ENCODE measurements at regions not wholly inside any gene's neighbourhood (a gene's known extent, or its start where the extent isn't known, plus 50 kb on each side); places are given as distances from the start of the nearest gene placed in this dataset.

- TF ChIP-seq EP300 (IDR thresholded peaks at IDR 0.05) (no peak), POLR2A (IDR thresholded peaks at IDR 0.05) (no peak)
- H3K27ac ChIP-seq, result no peak overlapping the region
- no peaks in the 10 kb centered on the region for H3K9me3 ChIP-seq
- intact Hi-C loops (cut with DNase I; ENCODE audit: low total_unique reads), result no loop called here
- H3K4me3 ChIP-seq, result no peak overlapping the region
- H3K27me3 ChIP-seq, result no peaks in the 10 kb centered on the region
- WGBS, 5 donors, result 90 to 94% (median 92%) methylated on average over 6 of the region's 6 CpGs
- H3K4me1 ChIP-seq, result no peaks in the 10 kb centered on the region
- no peak for DNase-seq
- H3K36me3 ChIP-seq, result no peaks in the 10 kb centered on the region
Measured at GRCh38 chr6:71204741-71205140, 83.9 kb upstream of the OGFRL1 start.

- intact Hi-C loops (cut with DNase I; ENCODE audit: low total_unique reads), result no loop called here
- Histone ChIP-seq H3K36me3 (no peaks in the 10 kb centered on the region), H3K27me3 (no peaks in the 10 kb centered on the region), H3K4me3 (no peak overlapping the region), H3K4me1 (no peaks in the 10 kb centered on the region), H3K27ac (no peak overlapping the region), H3K9me3 (no peaks in the 10 kb centered on the region)
- WGBS, 5 donors, result 78 to 89% (median 87%) methylated on average over 3 of the region's 3 CpGs
- TF ChIP-seq EP300 (IDR thresholded peaks at IDR 0.05) (no peak), CTCF (IDR thresholded peaks at IDR 0.05) (no peak), POLR2AphosphoS5 (IDR thresholded peaks at IDR 0.05) (no peak), POLR2A (IDR thresholded peaks at IDR 0.05) (no peak)
- no peak for DNase-seq
Measured at GRCh38 chr6:71205336-71205956, 83.2 kb upstream of the OGFRL1 start.

- no peak for TF ChIP-seq POLR2AphosphoS5 (IDR thresholded peaks at IDR 0.05)
- Histone ChIP-seq H3K27ac (no peak overlapping the region), H3K4me1 (no peaks in the 10 kb centered on the region), H3K36me3 (no peaks in the 10 kb centered on the region), H3K27me3 (no peaks in the 10 kb centered on the region), H3K9me3 (no peaks in the 10 kb centered on the region), H3K4me3 (no peak overlapping the region)
- 60 to 83% (median 67%) methylated on average over 2 of the region's 2 CpGs for WGBS, 5 donors
- DNase-seq, result no peak
- intact Hi-C loops (cut with DNase I; ENCODE audit: low total_unique reads), result no loop called here
Measured at GRCh38 chr6:71206089-71206488, 82.5 kb upstream of the OGFRL1 start.

- no peak for DNase-seq
- 54 to 74% (median 67%) methylated on average over 1 of the region's 1 CpG for WGBS, 5 donors
- intact Hi-C loops (cut with DNase I; ENCODE audit: low total_unique reads), result no loop called here
Measured at GRCh38 chr6:71209206-71209605, 79.4 kb upstream of the OGFRL1 start.

GRCh38 chr6:71209626-71210025 lies 79.0 kb upstream of the OGFRL1 start:
- no peaks in the 10 kb centered on the region for H3K27me3 ChIP-seq
- H3K36me3 ChIP-seq, result no peaks in the 10 kb centered on the region
- H3K4me1 ChIP-seq, result no peaks in the 10 kb centered on the region
- H3K9me3 ChIP-seq, result no peaks in the 10 kb centered on the region
- intact Hi-C loops (cut with DNase I; ENCODE audit: low total_unique reads), result no loop called here
- H3K4me3 ChIP-seq, result no peak overlapping the region
- no peak overlapping the region for H3K27ac ChIP-seq
- no peak for DNase-seq
- TF ChIP-seq EP300 (IDR thresholded peaks at IDR 0.05) (no peak), POLR2A (IDR thresholded peaks at IDR 0.05) (no peak), CTCF (IDR thresholded peaks at IDR 0.05) (no peak), POLR2AphosphoS5 (IDR thresholded peaks at IDR 0.05) (no peak)

More at GRCh38 chr6:71209206-71209605, 79.4 kb upstream of the OGFRL1 start:
- Histone ChIP-seq H3K36me3 (no peaks in the 10 kb centered on the region), H3K4me3 (no peak overlapping the region), H3K4me1 (no peaks in the 10 kb centered on the region), H3K27me3 (no peaks in the 10 kb centered on the region), H3K27ac (no peak overlapping the region), H3K9me3 (no peaks in the 10 kb centered on the region)
- TF ChIP-seq EP300 (IDR thresholded peaks at IDR 0.05) (no peak), POLR2AphosphoS5 (IDR thresholded peaks at IDR 0.05) (no peak), CTCF (IDR thresholded peaks at IDR 0.05) (no peak), POLR2A (IDR thresholded peaks at IDR 0.05) (no peak)
